Panc1 (cell line): ENCODE measurements at regions not wholly inside any gene's neighbourhood (a gene's known extent, or its start where the extent isn't known, plus 50 kb on each side); places are given as distances from the start of the nearest gene placed in this dataset.

Experiments used
- REST ChIP-seq, 2 experiments: IDR thresholded peaks; 2 replicates each; pipeline ENCODE4 v1.6.1; 2011 to 2012; ENCODE audit warnings: low read depth in 2 of 2, control low read depth in 1 of 2, low read length in 1 of 2, mild to moderate bottlenecking in 1 of 2, moderate library complexity in 1 of 2; ENCODE audit not compliant: insufficient read depth in 1 of 2
- SIN3A ChIP-seq: IDR thresholded peaks from 2 replicates; pipeline ENCODE4 v1.6.1; 2012; ENCODE audit warnings: low read depth, mild to moderate bottlenecking, low read length, moderate library complexity, borderline replicate concordance; ENCODE audit not compliant: insufficient read depth
- TF ChIP-seq, protein P1 (sequence below): fragments of 450-650 bp; IDR thresholded peaks from 2 replicates; pipeline ENCODE4 v1.5.1; 2017; ENCODE audit warnings: mild to moderate bottlenecking

- TF ChIP-seq REST (IDR thresholded peaks at IDR 0.05; ENCODE audit: insufficient read depth in 1 of 2, low read depth in 2 of 2, low read length in 1 of 2) (no peak), SIN3A (no peak)
- TF ChIP-seq, protein P1, sequence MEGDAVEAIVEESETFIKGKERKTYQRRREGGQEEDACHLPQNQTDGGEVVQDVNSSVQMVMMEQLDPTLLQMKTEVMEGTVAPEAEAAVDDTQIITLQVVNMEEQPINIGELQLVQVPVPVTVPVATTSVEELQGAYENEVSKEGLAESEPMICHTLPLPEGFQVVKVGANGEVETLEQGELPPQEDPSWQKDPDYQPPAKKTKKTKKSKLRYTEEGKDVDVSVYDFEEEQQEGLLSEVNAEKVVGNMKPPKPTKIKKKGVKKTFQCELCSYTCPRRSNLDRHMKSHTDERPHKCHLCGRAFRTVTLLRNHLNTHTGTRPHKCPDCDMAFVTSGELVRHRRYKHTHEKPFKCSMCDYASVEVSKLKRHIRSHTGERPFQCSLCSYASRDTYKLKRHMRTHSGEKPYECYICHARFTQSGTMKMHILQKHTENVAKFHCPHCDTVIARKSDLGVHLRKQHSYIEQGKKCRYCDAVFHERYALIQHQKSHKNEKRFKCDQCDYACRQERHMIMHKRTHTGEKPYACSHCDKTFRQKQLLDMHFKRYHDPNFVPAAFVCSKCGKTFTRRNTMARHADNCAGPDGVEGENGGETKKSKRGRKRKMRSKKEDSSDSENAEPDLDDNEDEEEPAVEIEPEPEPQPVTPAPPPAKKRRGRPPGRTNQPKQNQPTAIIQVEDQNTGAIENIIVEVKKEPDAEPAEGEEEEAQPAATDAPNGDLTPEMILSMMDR, result no peak
These were observed 265.2 kb downstream of the SHOX2 start for GRCh38 chr3:157841029-157841428.
